AG04450 (cell line): ENCODE measurements at regions not wholly inside any gene's neighbourhood (a gene's known extent, or its start where the extent isn't known, plus 50 kb on each side); places are given as distances from the start of the nearest gene placed in this dataset.
A peak's percentile ranks its signal among the peaks of the same experiment; 100 is the strongest.
"Not testable (repeated sequence)": the region's sequence is repeated elsewhere in the genome, so short reads cannot be mapped to it uniquely, and the experiment has no call there.

Source experiments
- CTCF ChIA-PET: fragments of 300-600, 350-600 bp; formaldehyde crosslinking; extraction: SDS; loops from one replicate; lab custom pipeline; 2022; ENCODE audit warnings: antibody characterized with exemption, inconsistent platforms; lab: Charles Lee
- POLR2A ChIA-PET: fragments of 350-600 bp; formaldehyde crosslinking; extraction: SDS; loops from one replicate; lab custom pipeline; 2021; ENCODE audit warnings: antibody characterized with exemption, inconsistent platforms; lab: Yijun Ruan, JAX
- DNase-seq: peaks from one replicate; pipeline ENCODE4 v3.0.0-alpha.2; 2011; ENCODE audit warnings: low read depth, low spot score
- H3K27ac ChIP-seq: one replicate; pipeline ENCODE4 v1.5.1; 2012; ENCODE audit warnings: low read depth, low read length, control low read depth
- H3K27me3 ChIP-seq: one replicate; pipeline ENCODE4 v1.6.0; 2012; ENCODE audit warnings: low read length; ENCODE audit not compliant: control insufficient read depth, insufficient read depth
- H3K4me3 ChIP-seq: 2 replicates; pipeline ENCODE4 v1.5.1; 2011; ENCODE audit warnings: mild to moderate bottlenecking, low read depth, low read length, control low read depth
- H3K9me3 ChIP-seq: 2 replicates; pipeline ENCODE4 v1.5.1; 2012; ENCODE audit warnings: low read length; ENCODE audit not compliant: control insufficient read depth, insufficient read depth
- TF ChIP-seq, protein P1 (sequence below): IDR thresholded peaks from 2 replicates; pipeline ENCODE4 v1.5.1; 2011; ENCODE audit warnings: low read depth, low read length, control low read depth, inconsistent platforms

DNA sequence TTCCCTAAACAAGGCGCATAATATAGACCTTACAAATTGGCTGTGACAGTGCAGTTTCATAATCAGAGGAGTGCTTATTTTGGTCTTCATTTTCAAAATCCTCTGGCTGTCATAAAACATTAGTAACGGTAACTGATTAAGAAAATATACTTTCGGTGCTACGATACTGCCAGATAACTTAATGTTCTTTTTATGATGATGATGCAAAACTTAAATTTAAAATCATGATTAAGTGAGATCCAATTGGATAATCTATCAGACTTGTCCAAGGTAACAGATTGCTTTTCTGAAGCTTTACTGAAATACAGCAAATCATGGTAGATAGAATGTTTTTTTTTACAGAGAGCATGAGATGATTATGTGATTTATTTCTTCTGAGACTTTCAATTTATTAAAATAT, 364.2 kb upstream of the CNTN3 start:
- TF ChIP-seq, protein P1, sequence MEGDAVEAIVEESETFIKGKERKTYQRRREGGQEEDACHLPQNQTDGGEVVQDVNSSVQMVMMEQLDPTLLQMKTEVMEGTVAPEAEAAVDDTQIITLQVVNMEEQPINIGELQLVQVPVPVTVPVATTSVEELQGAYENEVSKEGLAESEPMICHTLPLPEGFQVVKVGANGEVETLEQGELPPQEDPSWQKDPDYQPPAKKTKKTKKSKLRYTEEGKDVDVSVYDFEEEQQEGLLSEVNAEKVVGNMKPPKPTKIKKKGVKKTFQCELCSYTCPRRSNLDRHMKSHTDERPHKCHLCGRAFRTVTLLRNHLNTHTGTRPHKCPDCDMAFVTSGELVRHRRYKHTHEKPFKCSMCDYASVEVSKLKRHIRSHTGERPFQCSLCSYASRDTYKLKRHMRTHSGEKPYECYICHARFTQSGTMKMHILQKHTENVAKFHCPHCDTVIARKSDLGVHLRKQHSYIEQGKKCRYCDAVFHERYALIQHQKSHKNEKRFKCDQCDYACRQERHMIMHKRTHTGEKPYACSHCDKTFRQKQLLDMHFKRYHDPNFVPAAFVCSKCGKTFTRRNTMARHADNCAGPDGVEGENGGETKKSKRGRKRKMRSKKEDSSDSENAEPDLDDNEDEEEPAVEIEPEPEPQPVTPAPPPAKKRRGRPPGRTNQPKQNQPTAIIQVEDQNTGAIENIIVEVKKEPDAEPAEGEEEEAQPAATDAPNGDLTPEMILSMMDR, result no peak
- Histone ChIP-seq H3K27me3 (no peaks in the 10 kb centered on the region), H3K9me3 (no peaks in the 10 kb centered on the region), H3K4me3 (no peak overlapping the region), H3K27ac (no peak overlapping the region)
- ChIA-PET POLR2A (no interaction called here), CTCF (no interaction called here)
- no peak for DNase-seq

DNA sequence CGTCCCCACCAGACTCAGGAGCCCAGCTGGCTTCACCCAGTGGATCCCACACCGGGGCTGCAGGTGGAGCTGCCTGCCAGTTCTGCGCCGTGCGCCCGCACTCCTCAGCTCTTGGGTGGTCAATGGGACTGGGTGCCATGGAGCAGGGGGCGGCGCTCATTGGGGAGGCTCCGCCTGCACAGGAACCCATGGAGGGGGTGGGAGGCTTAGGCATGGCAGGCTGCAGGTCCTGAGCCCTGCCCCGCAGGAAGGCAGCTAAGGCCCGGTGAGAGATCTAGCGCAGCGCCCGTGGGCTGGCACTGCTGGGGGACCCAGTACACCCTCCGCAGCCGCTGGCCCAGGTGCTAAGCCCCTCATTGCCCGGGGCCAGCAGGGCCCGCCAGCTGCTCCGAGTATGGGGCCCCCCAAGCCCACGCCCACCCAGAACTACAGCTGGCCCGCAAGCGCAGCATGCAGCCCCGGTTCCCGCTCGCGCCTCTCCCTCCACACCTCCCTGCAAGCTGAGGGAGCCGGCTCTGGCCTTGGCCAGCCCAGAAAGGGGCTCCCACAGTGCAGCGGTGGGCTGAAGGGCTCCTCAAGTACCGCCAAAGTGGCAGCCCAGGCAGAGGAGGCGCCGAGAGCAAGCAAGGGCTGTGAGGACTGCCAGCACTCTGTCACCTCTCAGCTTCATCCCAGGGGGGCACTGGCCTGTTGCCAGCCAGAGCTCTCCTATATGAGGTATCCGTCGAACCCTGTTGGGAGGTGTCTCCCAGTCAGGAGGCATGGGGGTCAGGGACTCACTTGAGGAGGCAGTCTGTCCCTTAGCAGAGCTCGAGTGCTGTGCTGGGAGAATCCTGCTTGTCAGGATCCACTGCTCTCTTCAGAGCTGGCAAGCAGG, 370.8 kb upstream of the CNTN3 start:
- POLR2A ChIA-PET, H3K4me3 ChIP-seq, H3K27ac ChIP-seq, DNase-seq, H3K27me3 ChIP-seq, CTCF ChIA-PET: not testable (repeated sequence)
- H3K9me3 ChIP-seq, result peaks cover 15% of the 10 kb centered on the region; the same call in 1 of the 2 replicates

DNA sequence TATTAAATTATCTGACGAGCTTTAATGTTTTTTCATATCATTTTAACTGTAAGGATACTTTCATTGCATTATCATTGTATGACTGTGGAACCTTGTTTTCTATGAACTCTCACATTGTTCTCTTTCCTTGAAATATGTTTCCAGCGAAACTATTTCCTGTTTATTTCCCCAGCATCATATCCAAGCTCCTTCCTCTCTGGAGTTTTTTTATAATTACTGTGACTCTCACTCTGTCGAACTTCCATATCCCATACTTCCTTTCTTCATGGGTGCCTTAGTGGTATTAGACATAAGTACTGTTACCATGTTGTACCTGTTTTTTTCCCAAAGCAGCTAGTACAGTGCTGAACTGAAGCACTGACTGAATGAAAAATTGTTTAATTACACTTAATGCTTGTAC, 373.6 kb upstream of the CNTN3 start:
- no peak for DNase-seq
- ChIA-PET POLR2A (no interaction called here), CTCF (no interaction called here)
- no peak overlapping the region for H3K4me3 ChIP-seq
- H3K27me3 ChIP-seq, result no peaks in the 10 kb centered on the region
- H3K27ac ChIP-seq, result no peak overlapping the region
- TF ChIP-seq, protein P1, result no peak
- H3K9me3 ChIP-seq, result peaks cover 15% of the 10 kb centered on the region; the same call in 1 of the 2 replicates

DNA sequence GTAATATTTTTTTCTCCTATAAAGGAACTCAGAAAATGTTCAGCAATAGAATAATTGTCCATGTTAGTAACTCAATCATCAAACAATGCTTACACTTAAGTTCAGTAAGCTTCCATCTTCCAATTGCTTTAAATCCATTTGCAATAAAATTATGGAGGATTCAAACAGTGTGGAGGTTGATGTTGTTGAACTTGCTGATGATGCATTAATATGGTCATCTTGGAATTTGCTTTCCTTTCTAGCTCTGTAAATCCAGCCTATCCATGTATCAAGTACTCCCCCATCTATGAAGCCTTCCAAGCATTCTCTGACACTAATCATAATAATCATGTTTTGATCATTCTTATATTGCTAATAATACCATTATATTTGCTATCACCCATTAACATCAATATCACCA, 378.4 kb upstream of the CNTN3 start:
- ChIA-PET POLR2A (no interaction called here), CTCF (no interaction called here)
- TF ChIP-seq, protein P1, result no peak
- Histone ChIP-seq H3K4me3 (no peak overlapping the region), H3K27me3 (no peaks in the 10 kb centered on the region), H3K27ac (no peak overlapping the region), H3K9me3 (no peaks in the 10 kb centered on the region)
- DNase-seq, result no peak

DNA sequence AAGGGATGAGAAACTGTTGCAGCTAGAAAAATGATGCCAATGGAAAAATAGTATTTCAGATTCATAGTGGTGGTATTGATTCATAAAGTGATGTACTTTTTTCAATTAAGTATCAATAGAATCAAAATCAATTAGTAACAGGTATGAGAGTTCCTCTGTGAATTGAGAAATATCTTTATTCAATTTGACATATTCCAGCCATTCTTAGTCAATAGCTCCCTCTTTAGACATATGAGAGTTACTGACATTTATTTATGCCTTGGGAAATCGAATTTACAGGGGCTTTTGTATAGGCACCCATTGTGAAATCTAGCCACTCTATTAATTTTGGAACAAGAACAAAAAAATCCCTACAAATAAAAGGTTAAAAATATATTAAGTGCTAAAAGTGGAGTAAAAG, 386.9 kb upstream of the CNTN3 start:
- no peak overlapping the region for H3K4me3 ChIP-seq
- TF ChIP-seq, protein P1, result peak; percentile 28; the same call in 1 of the 2 replicates
- no peaks in the 10 kb centered on the region for H3K9me3 ChIP-seq
- ChIA-PET POLR2A (no interaction called here), CTCF (interaction anchor here (0.8 to 1.2 kb wide), 4 partner anchors 625 to 1493 kb away, joined by 3 to 4 read pairs (median 4); no protein-coding TSS in a partner anchor)
- H3K27me3 ChIP-seq, result no peaks in the 10 kb centered on the region
- no peak overlapping the region for H3K27ac ChIP-seq
- DNase-seq, result no peak
